H1 (cell line): ENCODE measurements at regions not wholly inside any gene's neighbourhood (a gene's known extent, or its start where the extent isn't known, plus 50 kb on each side); places are given as distances from the start of the nearest gene placed in this dataset.

Experiments used
- BACH1 ChIP-seq: IDR thresholded peaks from 2 replicates; pipeline ENCODE4 v1.6.1; 2012; ENCODE audit warnings: low read length, improper control_type of control experiment
- CTBP2 ChIP-seq: IDR thresholded peaks from 2 replicates; pipeline ENCODE4 v1.7.0; 2011; ENCODE audit warnings: borderline replicate concordance, mild to moderate bottlenecking, moderate library complexity, mixed read lengths, low read length; ENCODE audit not compliant: insufficient read depth, insufficient read length
- EP300 ChIP-seq, 2 experiments: IDR thresholded peaks; 1 replicate in 1 of 2; 2 replicates in 1 of 2; pipeline ENCODE4 v1.6.1; 2011 to 2012; ENCODE audit warnings: low read depth in 2 of 2, low read length in 2 of 2, mild to moderate bottlenecking in 2 of 2, borderline replicate concordance in 1 of 2, inconsistent platforms in 1 of 2, moderate library complexity in 1 of 2
- FOSL1 ChIP-seq: IDR thresholded peaks from 2 replicates; pipeline ENCODE4 v1.6.1; 2011; ENCODE audit warnings: mild to moderate bottlenecking, low read depth, low read length, moderate library complexity; ENCODE audit not compliant: insufficient read depth
- NRF1 ChIP-seq: IDR thresholded peaks from 2 replicates; pipeline ENCODE4 v1.6.1; 2011; ENCODE audit warnings: mild to moderate bottlenecking, low read depth, low read length, improper control_type of control experiment
- POLR2A ChIP-seq, 2 experiments: IDR thresholded peaks; 1 replicate in 1 of 2; 2 replicates in 1 of 2; pipeline ENCODE4 v1.6.1; 2011; ENCODE audit warnings: low read depth in 2 of 2, low read length in 2 of 2, mild to moderate bottlenecking in 2 of 2; ENCODE audit errors: control extremely low read depth in 1 of 2
- RFX5 ChIP-seq: IDR thresholded peaks from 2 replicates; pipeline ENCODE4 v1.6.1; 2011; ENCODE audit warnings: low read depth, low read length, improper control_type of control experiment, borderline replicate concordance
- SIRT6 ChIP-seq: IDR thresholded peaks from one replicate; pipeline ENCODE4 v1.7.1; 2012; ENCODE audit warnings: low read length, inconsistent platforms
- TF ChIP-seq, protein P1 (sequence below): IDR thresholded peaks from 2 replicates; pipeline ENCODE4 v1.6.1; 2012; ENCODE audit warnings: inconsistent platforms

DNA sequence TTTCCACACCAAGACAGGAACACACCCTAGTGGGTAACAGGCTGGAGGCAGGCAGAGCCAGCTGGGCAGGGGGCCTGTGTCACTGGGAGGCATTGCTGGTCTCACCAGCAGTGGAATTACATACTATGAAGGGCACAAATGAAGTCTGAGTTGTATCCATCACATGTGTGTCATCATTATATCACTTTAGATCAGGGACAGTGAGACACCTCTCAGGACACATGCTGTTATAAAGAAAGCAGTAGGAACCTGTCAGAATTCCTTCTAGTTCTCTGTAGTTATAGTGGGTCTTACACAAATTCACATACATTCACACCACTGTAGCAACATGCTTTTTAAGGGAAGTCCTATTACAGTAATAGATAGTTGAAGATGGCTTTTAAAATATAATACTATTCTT, 63.5 kb upstream of the FYN start (continued):
- TF ChIP-seq BACH1, result no peak
- TF ChIP-seq SIRT6, result no peak
- TF ChIP-seq, protein P1, sequence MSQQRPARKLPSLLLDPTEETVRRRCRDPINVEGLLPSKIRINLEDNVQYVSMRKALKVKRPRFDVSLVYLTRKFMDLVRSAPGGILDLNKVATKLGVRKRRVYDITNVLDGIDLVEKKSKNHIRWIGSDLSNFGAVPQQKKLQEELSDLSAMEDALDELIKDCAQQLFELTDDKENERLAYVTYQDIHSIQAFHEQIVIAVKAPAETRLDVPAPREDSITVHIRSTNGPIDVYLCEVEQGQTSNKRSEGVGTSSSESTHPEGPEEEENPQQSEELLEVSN, result no peak
- no peak for TF ChIP-seq EP300 (IDR thresholded peaks at IDR 0.05; ENCODE audit: borderline replicate concordance in 1 of 2, low read depth in 2 of 2, low read length in 2 of 2)
- no peak for TF ChIP-seq NRF1
- no peak for TF ChIP-seq FOSL1
- TF ChIP-seq RFX5, result no peak
- no peak for TF ChIP-seq POLR2A (IDR thresholded peaks at IDR 0.05; ENCODE audit: control extremely low read depth in 1 of 2, low read depth in 2 of 2, low read length in 2 of 2)
- TF ChIP-seq CTBP2, result no peak
